Gastrocnemius medialis (tissue), 4 donors: ENCODE measurements at regions not wholly inside any gene's neighbourhood (a gene's known extent, or its start where the extent isn't known, plus 50 kb on each side); places are given as distances from the start of the nearest gene placed in this dataset.

Experiments used
- ATAC-seq, 2 donors: fragments of 150-250 bp; one replicate each; pipeline ENCODE4 v1.9.1; 2016
- DNase-seq, 2 donors: peaks; one replicate each; pipeline ENCODE4 v3.0.0-alpha.2; 2019
- H3K27ac ChIP-seq, 4 donors: fragments of 200-600 bp; sonication (generic); 1 replicate in 1 of 4; 2 replicates in 3 of 4; pipeline ENCODE4 v1.5.1; 2016 to 2018; ENCODE audit warnings: mild to moderate bottlenecking in 2 of 4, moderate library complexity in 1 of 4
- H3K27me3 ChIP-seq, 3 donors: fragments of 200-600 bp; sonication (generic) in 2 of 3; 1 replicate in 1 of 3; 2 replicates in 2 of 3; pipeline versions ENCODE4 v1.5.1 to v1.6.0; 2016 to 2019; ENCODE audit warnings: mild to moderate bottlenecking in 1 of 3, moderate library complexity in 1 of 3
- H3K36me3 ChIP-seq, 2 donors: fragments of 200-600 bp; sonication (generic) in 1 of 2; one replicate each; pipeline ENCODE4 v1.5.1; 2017 to 2018
- H3K4me1 ChIP-seq, 2 donors: fragments of 200-600 bp; sonication (generic) in 1 of 2; one replicate each; pipeline ENCODE4 v1.5.1; 2016 to 2017; ENCODE audit warnings: mild to moderate bottlenecking in 2 of 2
- H3K4me3 ChIP-seq, 4 donors: fragments of 200-600 bp; sonication (generic) in 3 of 4; 1 replicate in 1 of 4; 2 replicates in 3 of 4; pipeline ENCODE4 v1.5.1; 2016 to 2019; ENCODE audit warnings: mild to moderate bottlenecking in 2 of 4
- H3K9me3 ChIP-seq, 3 donors: fragments of 200-600 bp; sonication (generic) in 2 of 3; 1 replicate in 1 of 3; 2 replicates in 2 of 3; pipeline ENCODE4 v1.5.1; 2016 to 2019
- POLR2A ChIP-seq, 2 donors: fragments of 450-650 bp; IDR thresholded peaks; one replicate each; pipeline ENCODE4 v1.6.1; 2017; ENCODE audit warnings: antibody characterized with exemption in 2 of 2, mild to moderate bottlenecking in 2 of 2, moderate library complexity in 2 of 2
- in situ Hi-C, 4 donors: fragments of 200-750 bp; cut with MboI; loops; one replicate each; pipeline versions ENCODE4 v1.15.0 to v1.8.0; 2017; ENCODE audit warnings: low sequenced_read_pairs in 4 of 4
- intact Hi-C: fragments of 100-400 bp; cut with DNase I; formaldehyde crosslinking; loops from one replicate; pipeline ENCODE4 v1.15.1; 2023; ENCODE audit warnings: low total_unique reads
- TF ChIP-seq, protein P1 (sequence below), 5 experiments: fragments of 450-650 bp in 3 of 5; fragments of 200-600 bp in 2 of 5; sonication (generic) in 2 of 5; IDR thresholded peaks in 4 of 5; conservative IDR thresholded peaks in 1 of 5; 1 replicate in 4 of 5; 2 replicates in 1 of 5; pipeline ENCODE4 v1.5.1; 2016 to 2019; ENCODE audit warnings: antibody characterized with exemption in 5 of 5, mild to moderate bottlenecking in 3 of 5, moderate library complexity in 3 of 5

DNA sequence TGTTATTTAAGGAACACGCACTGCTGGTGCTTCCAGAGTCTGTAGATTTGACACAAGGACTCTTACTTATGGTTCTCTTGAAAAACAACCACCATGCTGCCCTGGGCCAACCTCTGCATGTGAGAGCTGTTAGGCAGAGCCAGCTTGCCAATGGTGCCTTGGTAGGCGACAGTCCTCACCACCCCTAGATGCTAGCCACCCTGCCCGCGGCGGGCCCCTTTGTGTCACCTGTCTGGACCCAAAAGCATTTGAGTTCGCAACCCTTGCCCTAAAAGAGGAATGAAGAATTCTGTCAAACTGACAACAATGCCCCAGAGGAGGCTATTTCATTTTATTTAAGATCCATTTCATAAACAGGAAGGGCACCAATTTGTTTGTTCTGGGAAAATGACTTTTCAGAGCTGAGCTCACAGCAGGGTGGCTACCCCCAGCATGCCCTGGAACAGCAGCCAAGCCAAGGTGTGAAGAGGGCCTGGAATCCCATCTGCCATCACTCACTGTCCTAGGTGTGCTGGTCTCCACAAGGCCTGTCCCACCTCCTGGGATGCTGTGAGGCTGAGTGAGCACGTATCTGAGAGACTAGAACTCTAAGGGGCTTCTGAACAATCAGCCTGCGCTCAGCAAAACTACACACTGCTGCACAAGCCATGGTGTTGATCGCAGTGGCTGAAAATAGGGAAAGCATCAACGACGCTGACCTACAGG, 63.8 kb upstream of the FZD10 start:
- Histone ChIP-seq H3K4me1 (no peaks in the 10 kb centered on the region), H3K27me3 (no peaks in the 10 kb centered on the region), H3K9me3 (no peaks in the 10 kb centered on the region), H3K4me3 (no peak overlapping the region), H3K27ac (no peak overlapping the region), H3K36me3 (no peaks in the 10 kb centered on the region)
- in situ Hi-C loops (no loop called here), intact Hi-C loops (no loop called here)
- ATAC-seq (no peak), DNase-seq (no peak)
- TF ChIP-seq, protein P1, sequence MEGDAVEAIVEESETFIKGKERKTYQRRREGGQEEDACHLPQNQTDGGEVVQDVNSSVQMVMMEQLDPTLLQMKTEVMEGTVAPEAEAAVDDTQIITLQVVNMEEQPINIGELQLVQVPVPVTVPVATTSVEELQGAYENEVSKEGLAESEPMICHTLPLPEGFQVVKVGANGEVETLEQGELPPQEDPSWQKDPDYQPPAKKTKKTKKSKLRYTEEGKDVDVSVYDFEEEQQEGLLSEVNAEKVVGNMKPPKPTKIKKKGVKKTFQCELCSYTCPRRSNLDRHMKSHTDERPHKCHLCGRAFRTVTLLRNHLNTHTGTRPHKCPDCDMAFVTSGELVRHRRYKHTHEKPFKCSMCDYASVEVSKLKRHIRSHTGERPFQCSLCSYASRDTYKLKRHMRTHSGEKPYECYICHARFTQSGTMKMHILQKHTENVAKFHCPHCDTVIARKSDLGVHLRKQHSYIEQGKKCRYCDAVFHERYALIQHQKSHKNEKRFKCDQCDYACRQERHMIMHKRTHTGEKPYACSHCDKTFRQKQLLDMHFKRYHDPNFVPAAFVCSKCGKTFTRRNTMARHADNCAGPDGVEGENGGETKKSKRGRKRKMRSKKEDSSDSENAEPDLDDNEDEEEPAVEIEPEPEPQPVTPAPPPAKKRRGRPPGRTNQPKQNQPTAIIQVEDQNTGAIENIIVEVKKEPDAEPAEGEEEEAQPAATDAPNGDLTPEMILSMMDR (IDR thresholded peaks at IDR 0.05 in 4 of 5, conservative IDR thresholded peaks at IDR 0.05 in 1 of 5) = no peak
- TF ChIP-seq POLR2A (IDR thresholded peaks at IDR 0.05) = no peak

DNA sequence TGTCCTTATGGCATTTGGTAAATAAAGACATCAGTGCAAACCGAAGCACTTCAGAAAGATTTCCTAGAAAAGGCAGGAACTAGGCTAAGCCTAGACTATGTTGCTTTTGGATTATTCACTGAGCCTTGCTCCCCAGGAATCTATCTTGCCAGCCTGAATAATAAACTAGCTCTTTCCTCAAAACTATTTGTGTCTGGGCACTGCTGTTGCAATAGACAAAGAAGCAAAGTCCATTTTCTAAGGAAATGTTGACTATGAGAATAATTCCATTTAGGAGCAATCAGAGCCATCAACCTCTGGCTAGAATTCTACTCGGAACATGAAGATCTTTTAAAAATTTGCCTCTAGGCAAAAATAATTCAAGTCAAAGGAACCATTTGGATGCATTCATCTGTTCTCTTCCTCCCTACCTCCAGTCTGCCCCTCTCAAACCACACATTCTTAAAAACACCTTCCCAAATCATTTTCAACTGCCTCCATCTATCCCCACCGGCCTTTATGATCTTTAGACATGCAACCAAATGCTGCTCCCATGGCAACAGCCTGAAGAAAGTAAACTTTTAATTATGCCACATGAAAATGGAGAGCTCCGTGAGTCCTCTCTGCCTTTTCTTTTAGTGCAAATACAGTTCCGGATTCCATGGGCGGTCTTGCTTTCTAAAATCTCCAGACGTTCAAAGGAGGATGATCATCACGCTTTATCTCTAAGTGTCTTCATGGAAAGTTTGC, 61.5 kb upstream of the FZD10 start:
- Histone ChIP-seq H3K4me1 (no peaks in the 10 kb centered on the region), H3K9me3 (no peaks in the 10 kb centered on the region), H3K4me3 (no peak overlapping the region), H3K36me3 (no peaks in the 10 kb centered on the region), H3K27me3 (peaks cover 0 to 3% (median 0%) of the 10 kb centered on the region in 3 donors), H3K27ac (no peak overlapping the region)
- ATAC-seq (no peak), DNase-seq (no peak)
- in situ Hi-C loops (no loop called here), intact Hi-C loops (no loop called here)
- TF ChIP-seq POLR2A (IDR thresholded peaks at IDR 0.05) = no peak
- TF ChIP-seq, protein P1 (IDR thresholded peaks at IDR 0.05 in 4 of 5, conservative IDR thresholded peaks at IDR 0.05 in 1 of 5) = no peak

DNA sequence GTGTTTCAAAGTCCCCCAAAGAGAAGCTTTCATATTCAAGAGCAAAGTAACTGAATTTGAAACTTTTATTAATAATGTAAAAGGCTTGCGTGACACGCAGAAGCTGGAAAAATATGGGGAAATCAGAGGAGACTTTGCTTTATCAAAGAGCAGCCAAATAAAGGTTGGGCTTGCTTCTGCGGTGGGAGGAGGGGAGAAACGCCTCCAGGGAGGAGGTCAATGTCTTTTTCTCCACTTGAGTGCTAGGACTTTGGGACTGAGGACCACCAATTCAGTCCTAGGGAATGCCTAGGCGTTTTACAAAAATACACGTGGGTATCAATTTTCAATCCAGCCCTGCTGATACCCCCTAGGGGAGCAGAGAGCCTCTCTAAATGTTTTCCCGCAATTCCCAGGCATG, 60.9 kb upstream of the FZD10 start:
- TF ChIP-seq, protein P1 (IDR thresholded peaks at IDR 0.05 in 4 of 5, conservative IDR thresholded peaks at IDR 0.05 in 1 of 5) = no peak
- TF ChIP-seq POLR2A (IDR thresholded peaks at IDR 0.05) = no peak
- in situ Hi-C loops = no loop called here
- no peak overlapping the region for H3K4me3 ChIP-seq
- ATAC-seq = no peak
- intact Hi-C loops = no loop called here
- H3K27me3 ChIP-seq = peaks cover 0 to 3% (median 0%) of the 10 kb centered on the region in 3 donors
- DNase-seq = no peak
- H3K4me1 ChIP-seq = no peaks in the 10 kb centered on the region
- no peak overlapping the region for H3K27ac ChIP-seq
- no peaks in the 10 kb centered on the region for H3K9me3 ChIP-seq
- no peaks in the 10 kb centered on the region for H3K36me3 ChIP-seq

DNA sequence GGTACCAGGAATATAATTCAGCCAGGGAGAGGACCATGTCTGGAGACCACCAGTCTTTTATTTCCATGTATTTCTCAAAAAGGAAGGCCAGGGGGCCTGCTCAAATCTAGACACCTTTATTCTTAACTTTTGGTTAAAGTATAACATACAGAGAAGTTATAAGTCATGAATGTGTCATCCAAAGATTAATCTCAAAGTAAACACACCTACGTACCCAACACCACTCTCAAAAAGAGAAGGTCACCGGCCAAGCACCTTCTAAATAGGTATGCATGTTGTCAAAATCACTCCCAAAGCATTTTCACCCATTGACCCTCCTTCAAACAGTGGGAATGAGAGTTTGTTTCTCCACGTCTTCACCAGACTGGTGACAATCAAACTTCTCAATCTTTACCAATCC, 60.0 kb upstream of the FZD10 start:
- Histone ChIP-seq H3K9me3 (no peaks in the 10 kb centered on the region), H3K4me3 (no peak overlapping the region), H3K27me3 (peaks cover 0 to 3% (median 0%) of the 10 kb centered on the region in 3 donors), H3K27ac (no peak overlapping the region), H3K4me1 (no peaks in the 10 kb centered on the region), H3K36me3 (no peaks in the 10 kb centered on the region)
- DNase-seq (no peak), ATAC-seq (no peak)
- in situ Hi-C loops = no loop called here
- TF ChIP-seq, protein P1 (IDR thresholded peaks at IDR 0.05 in 4 of 5, conservative IDR thresholded peaks at IDR 0.05 in 1 of 5) = no peak
- TF ChIP-seq POLR2A (IDR thresholded peaks at IDR 0.05) = no peak
- intact Hi-C loops = no loop called here
